ENCODE measurements at regions not wholly inside any gene's neighbourhood (a gene's known extent, or its start where the extent isn't known, plus 50 kb on each side); places are given as distances from the start of the nearest gene placed in this dataset.

GRCh38 chr18:65526099-65526498, 224.7 kb upstream of the CDH7 start:
- no peak for TF ChIP-seq CTCF (optimal IDR thresholded peaks at IDR 0.05 in 1 of 3, IDR thresholded peaks at IDR 0.05 in 1 of 3, conservative IDR thresholded peaks at IDR 0.05 in 1 of 3; ENCODE audit: extremely low read depth in 1 of 3, insufficient read depth in 2 of 3, low read length in 3 of 3)
- no peak for TF ChIP-seq EZH2 (IDR thresholded peaks at IDR 0.05; ENCODE audit: low read length)

Measured in keratinocyte (primary cell).